ENCODE measurements at regions not wholly inside any gene's neighbourhood (a gene's known extent, or its start where the extent isn't known, plus 50 kb on each side); places are given as distances from the start of the nearest gene placed in this dataset.

DNA sequence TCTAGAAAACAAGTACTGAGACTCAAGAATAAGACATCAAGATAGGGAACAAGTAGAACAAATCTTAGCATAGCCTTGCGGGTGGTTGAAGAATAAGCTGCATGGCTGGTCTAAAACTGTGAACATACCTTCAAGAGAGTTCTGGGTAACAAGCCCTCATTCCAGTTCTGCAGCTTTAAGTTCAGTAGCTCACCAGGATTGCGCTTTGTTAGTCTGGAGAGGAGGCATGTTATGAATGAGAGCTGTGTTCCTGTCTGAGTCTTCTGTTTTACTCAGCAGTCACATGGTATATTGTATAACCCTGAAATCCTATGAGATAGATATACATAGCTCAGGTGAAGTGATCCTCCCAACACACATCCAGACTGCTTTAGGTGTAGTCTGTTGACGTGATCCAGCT is 406.6 kb upstream of the IRAK1BP1 start:
- H3K4me3 ChIP-seq (ENCODE audit: low read depth, low read length) = no peak overlapping the region
- no peak for TF ChIP-seq CTCF (IDR thresholded peaks at IDR 0.05; ENCODE audit: insufficient read depth, low read length, missing control alignments)
- ChIA-PET CTCF (no interaction called here), POLR2A (no interaction called here)
- no peak for DNase-seq (ENCODE audit: low read depth, low spot score)

DNA sequence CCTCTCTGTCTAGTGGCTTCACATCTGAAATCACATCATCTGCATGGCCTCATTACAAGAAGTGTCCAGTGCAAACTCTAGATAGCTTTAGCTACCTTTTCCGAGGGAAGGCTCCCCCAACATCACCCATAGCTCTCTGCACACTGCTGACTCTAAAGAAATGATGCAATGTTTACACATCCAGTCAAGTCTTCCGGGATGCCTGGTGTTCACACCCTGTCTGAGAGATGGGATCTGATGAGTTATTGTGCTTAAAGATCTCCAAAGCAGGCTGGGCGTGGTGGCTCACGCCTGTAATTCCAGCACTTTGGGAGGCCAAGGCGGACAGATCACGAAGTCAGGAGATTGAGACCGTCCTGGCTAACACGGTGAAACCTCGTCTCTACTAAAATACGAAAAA is 404.6 kb upstream of the IRAK1BP1 start:
- CTCF ChIA-PET = no interaction called here

GRCh38 chr6:78465059-78465634 is 402.2 kb upstream of the IRAK1BP1 start:
- DNase-seq (ENCODE audit: low read depth, low spot score) = no peak
- H3K4me3 ChIP-seq (ENCODE audit: low read depth, low read length) = no peak overlapping the region
- TF ChIP-seq CTCF (IDR thresholded peaks at IDR 0.05; ENCODE audit: insufficient read depth, low read length, missing control alignments) = no peak
- POLR2A ChIA-PET = no interaction called here
- CTCF ChIA-PET = no interaction called here

More for the DNA sequence above, 404.6 kb upstream of the IRAK1BP1 start:
- TF ChIP-seq CTCF (IDR thresholded peaks at IDR 0.05; ENCODE audit: insufficient read depth, low read length, missing control alignments) = no peak
- DNase-seq (ENCODE audit: low read depth, low spot score) = no peak
- no peak overlapping the region for H3K4me3 ChIP-seq (ENCODE audit: low read depth, low read length)
- POLR2A ChIA-PET = no interaction called here

GRCh38 chr6:78476561-78476960 is 390.8 kb upstream of the IRAK1BP1 start:
- DNase-seq (ENCODE audit: low read depth, low spot score) = no peak
- CTCF ChIA-PET = no interaction called here
- H3K4me3 ChIP-seq (ENCODE audit: low read depth, low read length) = no peak overlapping the region
- POLR2A ChIA-PET = no interaction called here
- TF ChIP-seq CTCF (IDR thresholded peaks at IDR 0.05; ENCODE audit: insufficient read depth, low read length, missing control alignments) = no peak

DNA sequence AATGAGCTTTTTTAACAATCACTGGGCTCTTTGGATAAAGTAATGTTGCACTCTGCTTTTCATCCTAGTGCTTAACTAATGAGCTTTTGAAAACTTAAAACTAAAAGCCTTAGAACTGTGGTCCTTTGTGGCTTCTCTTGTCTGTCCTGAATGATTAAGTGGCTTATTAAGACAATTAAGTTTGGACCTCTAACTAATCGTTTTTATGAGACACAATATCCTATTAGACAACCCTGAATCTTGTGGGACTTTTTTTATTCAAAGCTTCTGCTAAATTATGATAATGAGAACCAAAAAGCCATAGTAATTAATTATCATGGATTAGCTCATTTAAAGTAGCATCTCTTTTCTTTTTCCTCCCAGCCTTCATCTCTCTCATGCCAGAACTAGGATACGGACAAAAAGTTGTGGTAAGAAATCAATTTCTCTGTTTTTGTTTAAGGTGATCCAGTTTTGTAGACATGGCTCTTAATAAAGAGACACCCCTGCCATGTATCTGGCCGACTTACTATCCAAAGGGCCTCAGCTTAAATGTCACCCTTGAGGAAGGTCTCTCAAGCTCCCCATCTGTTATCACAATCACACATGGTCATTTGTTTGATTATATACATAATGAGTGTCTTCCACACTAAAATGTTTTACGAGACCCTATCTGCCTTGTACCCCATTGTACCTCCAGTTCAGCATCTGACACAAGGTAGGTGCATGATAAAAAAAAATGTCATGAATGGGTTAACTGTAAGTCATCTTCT is 384.4 kb upstream of the IRAK1BP1 start:
- TF ChIP-seq CTCF (IDR thresholded peaks at IDR 0.05; ENCODE audit: insufficient read depth, low read length, missing control alignments) = no peak
- CTCF ChIA-PET = interaction anchor here (0.8 to 1.2 kb wide), 2 partner anchors 10 to 17 kb away, joined by 3 to 4 read pairs; no protein-coding TSS in a partner anchor
- no peak overlapping the region for H3K4me3 ChIP-seq (ENCODE audit: low read depth, low read length)
- POLR2A ChIA-PET = no interaction called here
- DNase-seq (ENCODE audit: low read depth, low spot score) = no peak

DNA sequence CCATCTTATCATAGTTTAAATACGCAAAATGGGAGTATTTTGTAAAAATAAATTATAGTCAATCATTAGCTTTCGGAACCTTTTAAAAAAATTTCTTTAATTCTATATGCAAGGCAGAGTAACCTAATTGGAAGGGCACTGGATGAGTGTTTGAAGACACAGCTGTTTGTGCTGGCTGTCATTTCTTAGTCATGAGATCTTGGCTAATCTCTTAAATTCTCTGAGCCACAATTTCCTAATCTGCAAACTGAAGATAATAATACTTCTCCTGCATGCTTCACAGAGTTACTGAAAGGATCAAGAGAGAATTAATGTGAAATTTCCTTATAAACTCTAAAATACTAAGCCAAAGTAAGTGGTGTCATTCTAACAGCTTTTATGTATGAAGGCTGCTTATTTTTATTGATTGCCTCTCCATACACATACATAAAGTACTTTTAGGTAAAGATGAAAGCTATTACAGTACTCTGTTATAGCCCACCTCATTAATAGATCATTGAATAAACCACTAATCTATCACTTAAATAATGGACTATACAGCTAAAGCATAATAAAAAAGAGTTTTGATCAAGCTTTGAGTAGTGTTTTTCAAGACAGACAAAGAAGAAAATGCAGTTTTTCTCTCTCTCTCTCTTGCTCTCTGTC is 383.7 kb upstream of the IRAK1BP1 start:
- no peak for DNase-seq (ENCODE audit: low read depth, low spot score)
- no peak overlapping the region for H3K4me3 ChIP-seq (ENCODE audit: low read depth, low read length)
- no peak for TF ChIP-seq CTCF (IDR thresholded peaks at IDR 0.05; ENCODE audit: insufficient read depth, low read length, missing control alignments)
- ChIA-PET POLR2A (no interaction called here), CTCF (interaction anchor here (0.8 to 1.2 kb wide), 2 partner anchors 9 to 17 kb away, joined by 3 to 4 read pairs; no protein-coding TSS in a partner anchor)

All from AG04449 (cell line).